Retinal pigment epithelial cell (primary cell): ENCODE measurements at regions not wholly inside any gene's neighbourhood (a gene's known extent, or its start where the extent isn't known, plus 50 kb on each side); places are given as distances from the start of the nearest gene placed in this dataset.

Source experiments
- DNase-seq: peaks from one replicate; pipeline ENCODE4 v3.0.0-alpha.2; 2010; ENCODE audit warnings: low read depth
- H3K4me3 ChIP-seq: 2 replicates; pipeline ENCODE4 v1.5.1; 2011; ENCODE audit warnings: mild to moderate bottlenecking, low read length, control low read depth, moderate library complexity
- CTCF ChIP-seq: conservative IDR thresholded peaks from 2 replicates; pipeline ENCODE4 v1.5.1; 2011; ENCODE audit warnings: low read depth, low read length, control low read depth, inconsistent platforms

- DNase-seq, result no peak
- no peak for TF ChIP-seq CTCF
- no peak overlapping the region for H3K4me3 ChIP-seq
Observed at GRCh38 chr1:193358419-193358818, 172.0 kb upstream of the B3GALT2 start.

GRCh38 chr1:193356249-193356648 is 169.8 kb upstream of the B3GALT2 start:
- DNase-seq, result no peak
- TF ChIP-seq CTCF, result no peak

DNA sequence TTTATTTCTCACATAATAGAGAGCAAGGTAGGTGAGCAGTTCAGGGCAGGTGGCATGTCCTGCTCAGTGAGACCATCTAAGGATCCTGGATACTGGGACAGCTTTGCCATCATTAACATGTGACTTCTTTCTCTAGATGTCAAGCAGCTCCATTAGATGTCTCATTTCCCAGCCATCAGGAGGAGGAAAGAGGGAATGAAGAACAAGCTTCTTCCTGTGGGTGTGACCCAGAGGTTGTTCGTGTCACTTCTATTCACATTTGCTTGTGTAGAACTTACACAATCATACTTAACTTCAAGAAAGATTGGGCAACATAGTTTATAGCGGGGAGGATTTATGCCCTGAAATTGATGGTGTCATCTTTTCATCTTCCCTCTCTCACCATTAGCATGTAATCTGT is 169.2 kb upstream of the B3GALT2 start:
- no peak for TF ChIP-seq CTCF
- DNase-seq, result no peak
- H3K4me3 ChIP-seq, result no peak overlapping the region

More at GRCh38 chr1:193356249-193356648, 169.8 kb upstream of the B3GALT2 start:
- H3K4me3 ChIP-seq, result no peak overlapping the region

GRCh38 chr1:193355178-193355577 is 168.8 kb upstream of the B3GALT2 start:
- DNase-seq, result no peak
- no peak overlapping the region for H3K4me3 ChIP-seq
- no peak for TF ChIP-seq CTCF

DNA sequence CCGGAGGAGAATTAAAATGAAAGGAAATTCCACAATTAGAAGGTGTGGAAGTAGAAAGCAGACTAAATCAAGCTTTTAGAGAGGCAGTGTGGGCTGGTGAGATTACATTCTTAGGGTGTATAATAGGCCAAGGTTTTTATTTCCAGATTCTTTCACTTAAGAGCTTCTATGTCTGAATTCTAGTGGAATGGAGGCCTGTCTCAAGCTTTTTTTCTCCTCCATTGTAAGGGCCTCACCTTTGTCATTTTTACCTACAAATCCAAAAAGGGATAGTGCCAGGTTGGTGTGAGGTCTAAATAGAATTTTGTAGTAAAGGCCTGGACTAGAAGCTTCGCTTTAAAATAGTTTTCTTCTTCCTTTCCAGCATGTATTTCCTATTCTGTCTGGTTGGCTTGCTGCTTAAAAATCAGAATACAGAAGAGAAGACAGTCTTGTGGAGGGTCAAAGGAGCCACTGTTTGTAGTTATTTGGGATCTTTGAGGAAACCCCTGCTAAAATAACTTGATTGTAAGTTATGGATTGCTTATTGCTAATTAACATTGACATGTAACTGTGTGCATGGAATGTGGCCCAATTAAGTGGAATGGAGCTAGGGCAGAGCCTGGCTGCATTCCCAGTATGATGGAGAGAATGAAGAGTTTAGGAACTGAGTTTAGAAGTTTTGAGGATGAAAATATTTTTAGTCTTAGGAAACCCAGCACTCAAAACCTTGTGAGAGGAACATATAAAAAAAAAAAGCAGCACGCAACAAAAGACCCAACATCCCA is 162.5 kb upstream of the B3GALT2 start:
- DNase-seq, result peak; percentile 71
- TF ChIP-seq CTCF, result no peak
- H3K4me3 ChIP-seq, result no peak overlapping the region

- H3K4me3 ChIP-seq, result no peak overlapping the region
- no peak for TF ChIP-seq CTCF
- DNase-seq, result peak; percentile 82
Observed at GRCh38 chr1:193348091-193348768, 161.8 kb upstream of the B3GALT2 start.

GRCh38 chr1:193346085-193346484 is 159.7 kb upstream of the B3GALT2 start:
- H3K4me3 ChIP-seq, result no peak overlapping the region
- DNase-seq, result no peak
- TF ChIP-seq CTCF, result no peak
